ENCODE measurements at regions not wholly inside any gene's neighbourhood (a gene's known extent, or its start where the extent isn't known, plus 50 kb on each side); places are given as distances from the start of the nearest gene placed in this dataset.

- DNase-seq (ENCODE audit: low spot score) = no peak
Measured at GRCh38 chr10:4527281-4527970, 298.6 kb upstream of the AKR1E2 start.

- DNase-seq (ENCODE audit: low spot score) = no peak
Measured at GRCh38 chr10:4526311-4526731, 299.7 kb upstream of the AKR1E2 start.

GRCh38 chr10:4525103-4525502 is 300.9 kb upstream of the AKR1E2 start:
- no peak for DNase-seq (ENCODE audit: low spot score)

- no peak for DNase-seq (ENCODE audit: low spot score)
Measured at GRCh38 chr10:4522296-4523000, 303.6 kb upstream of the AKR1E2 start.

GRCh38 chr10:4519658-4520402 is 306.2 kb upstream of the AKR1E2 start:
- DNase-seq (ENCODE audit: low spot score) = peak; percentile 23

GRCh38 chr10:4517746-4518145 is 308.3 kb upstream of the AKR1E2 start:
- DNase-seq (ENCODE audit: low spot score) = no peak

GRCh38 chr10:4515721-4516120 is 310.3 kb upstream of the AKR1E2 start:
- no peak for DNase-seq (ENCODE audit: low spot score)

GRCh38 chr10:4514445-4515108 is 311.4 kb upstream of the AKR1E2 start:
- no peak for DNase-seq (ENCODE audit: low spot score)

GRCh38 chr10:4512671-4513240 is 313.3 kb upstream of the AKR1E2 start:
- peak; percentile 46 for DNase-seq (ENCODE audit: low spot score)

- no peak for DNase-seq (ENCODE audit: low spot score)
Measured at GRCh38 chr10:4512196-4512595, 313.8 kb upstream of the AKR1E2 start.

GRCh38 chr10:4511509-4511908 is 314.5 kb upstream of the AKR1E2 start:
- DNase-seq (ENCODE audit: low spot score) = no peak

- DNase-seq (ENCODE audit: low spot score) = no peak
Measured at GRCh38 chr10:4509405-4509804, 316.6 kb upstream of the AKR1E2 start.

- DNase-seq (ENCODE audit: low spot score) = no peak
Measured at GRCh38 chr10:4506095-4506494, 319.9 kb upstream of the AKR1E2 start.

GRCh38 chr10:4504550-4504949 is 321.5 kb upstream of the AKR1E2 start:
- no peak for DNase-seq (ENCODE audit: low spot score)

- no peak for DNase-seq (ENCODE audit: low spot score)
Measured at GRCh38 chr10:4503076-4503475, 322.9 kb upstream of the AKR1E2 start.

GRCh38 chr10:4501306-4501705 is 324.7 kb upstream of the AKR1E2 start:
- no peak for DNase-seq (ENCODE audit: low spot score)

GRCh38 chr10:4498711-4499251 is 327.2 kb upstream of the AKR1E2 start:
- DNase-seq (ENCODE audit: low spot score) = peak; percentile 19

GRCh38 chr10:4494551-4494950 is 331.5 kb upstream of the AKR1E2 start:
- DNase-seq (ENCODE audit: low spot score) = no peak

- DNase-seq (ENCODE audit: low spot score) = no peak
Measured at GRCh38 chr10:4492202-4492601, 333.8 kb upstream of the AKR1E2 start.

GRCh38 chr10:4488904-4489303 is 337.1 kb upstream of the AKR1E2 start:
- no peak for DNase-seq (ENCODE audit: low spot score)

- DNase-seq (ENCODE audit: low spot score) = no peak
Measured at GRCh38 chr10:4485636-4486035, 340.4 kb upstream of the AKR1E2 start.

- no peak for DNase-seq (ENCODE audit: low spot score)
Measured at GRCh38 chr10:4483811-4484210, 342.2 kb upstream of the AKR1E2 start.

All from RKO (cell line).